ENCODE measurements at regions not wholly inside any gene's neighbourhood (a gene's known extent, or its start where the extent isn't known, plus 50 kb on each side); places are given as distances from the start of the nearest gene placed in this dataset.
"Not testable (repeated sequence)": the region's sequence is repeated elsewhere in the genome, so short reads cannot be mapped to it uniquely, and the experiment has no call there.

GRCh38 chr10:20659225-20659624 lies 237.9 kb downstream of the NEBL start:
- TF ChIP-seq CTCF (IDR thresholded peaks at IDR 0.05; ENCODE audit: borderline replicate concordance) = no peak
- Histone ChIP-seq H3K27ac (replicated peaks) (no peak overlapping the region), H3K27me3 (ENCODE audit: low read depth) (no peaks in the 10 kb centered on the region), H3K4me3 (no peak overlapping the region), H3K9me3 (replicated peaks) (peaks cover 9% of the 10 kb centered on the region), H3K36me3 (no peaks in the 10 kb centered on the region), H3K4me1 (no peaks in the 10 kb centered on the region)
- no peak for DNase-seq
- intact Hi-C loops (cut with micrococcal nuclease) = no loop called here

GRCh38 chr10:20658158-20658557 lies 239.0 kb downstream of the NEBL start:
- no peaks in the 10 kb centered on the region for H3K36me3 ChIP-seq

GRCh38 chr10:20656886-20657285 lies 240.2 kb downstream of the NEBL start:
- Histone ChIP-seq H3K4me1 (no peaks in the 10 kb centered on the region), H3K4me3 (no peak overlapping the region)
- no peak for TF ChIP-seq CTCF (IDR thresholded peaks at IDR 0.05; ENCODE audit: borderline replicate concordance)

More at GRCh38 chr10:20658158-20658557, 239.0 kb downstream of the NEBL start:
- intact Hi-C loops (cut with micrococcal nuclease) = no loop called here
- DNase-seq = no peak
- Histone ChIP-seq H3K4me1 (no peaks in the 10 kb centered on the region), H3K4me3 (no peak overlapping the region), H3K27ac (replicated peaks) (no peak overlapping the region), H3K27me3 (ENCODE audit: low read depth) (no peaks in the 10 kb centered on the region), H3K9me3 (replicated peaks) (peaks cover 8% of the 10 kb centered on the region)
- TF ChIP-seq CTCF (IDR thresholded peaks at IDR 0.05; ENCODE audit: borderline replicate concordance) = no peak

GRCh38 chr10:20652424-20652823 lies 244.7 kb downstream of the NEBL start:
- H3K36me3 ChIP-seq; intact Hi-C loops (cut with micrococcal nuclease); H3K27me3 ChIP-seq (ENCODE audit: low read depth); H3K4me1 ChIP-seq; H3K4me3 ChIP-seq; H3K27ac ChIP-seq (replicated peaks); DNase-seq; H3K9me3 ChIP-seq (replicated peaks): not testable (repeated sequence)

More at GRCh38 chr10:20656886-20657285, 240.2 kb downstream of the NEBL start:
- intact Hi-C loops (cut with micrococcal nuclease) = no loop called here
- no peak for DNase-seq
- no peaks in the 10 kb centered on the region for H3K27me3 ChIP-seq (ENCODE audit: low read depth)
- no peak overlapping the region for H3K27ac ChIP-seq (replicated peaks)
- peaks cover 8% of the 10 kb centered on the region for H3K9me3 ChIP-seq (replicated peaks)
- no peaks in the 10 kb centered on the region for H3K36me3 ChIP-seq

GRCh38 chr10:20648263-20648874 lies 248.7 kb downstream of the NEBL start:
- TF ChIP-seq CTCF (IDR thresholded peaks at IDR 0.05; ENCODE audit: borderline replicate concordance) = no peak
- Histone ChIP-seq H3K4me1 (no peaks in the 10 kb centered on the region), H3K4me3 (no peak overlapping the region), H3K9me3 (replicated peaks) (peaks cover 8% of the 10 kb centered on the region), H3K27me3 (ENCODE audit: low read depth) (no peaks in the 10 kb centered on the region), H3K27ac (replicated peaks) (no peak overlapping the region), H3K36me3 (no peaks in the 10 kb centered on the region)
- intact Hi-C loops (cut with micrococcal nuclease) = no loop called here
- DNase-seq = no peak

GRCh38 chr10:20647756-20648155 lies 249.4 kb downstream of the NEBL start:
- Histone ChIP-seq H3K4me1 (peaks cover under 1% of the 10 kb centered on the region), H3K9me3 (replicated peaks) (peaks cover 6% of the 10 kb centered on the region), H3K4me3 (no peak overlapping the region), H3K27me3 (ENCODE audit: low read depth) (no peaks in the 10 kb centered on the region), H3K36me3 (no peaks in the 10 kb centered on the region), H3K27ac (replicated peaks) (no peak overlapping the region)
- intact Hi-C loops (cut with micrococcal nuclease) = no loop called here
- no peak for TF ChIP-seq CTCF (IDR thresholded peaks at IDR 0.05; ENCODE audit: borderline replicate concordance)
- DNase-seq = no peak

All from left ventricle myocardium inferior (tissue), 1 donor.